HG03354 (cell line): ENCODE measurements at regions not wholly inside any gene's neighbourhood (a gene's known extent, or its start where the extent isn't known, plus 50 kb on each side); places are given as distances from the start of the nearest gene placed in this dataset.
A peak's percentile ranks its signal among the peaks of the same experiment; 100 is the strongest.

Source experiments
- ATAC-seq: cut with Tn5 transposase; IDR thresholded peaks from one replicate; pipeline ENCODE4 v1.9.1; 2021; ENCODE audit warnings: mild to moderate bottlenecking; ENCODE audit not compliant: unreplicated experiment, poor library complexity, severe bottlenecking

DNA sequence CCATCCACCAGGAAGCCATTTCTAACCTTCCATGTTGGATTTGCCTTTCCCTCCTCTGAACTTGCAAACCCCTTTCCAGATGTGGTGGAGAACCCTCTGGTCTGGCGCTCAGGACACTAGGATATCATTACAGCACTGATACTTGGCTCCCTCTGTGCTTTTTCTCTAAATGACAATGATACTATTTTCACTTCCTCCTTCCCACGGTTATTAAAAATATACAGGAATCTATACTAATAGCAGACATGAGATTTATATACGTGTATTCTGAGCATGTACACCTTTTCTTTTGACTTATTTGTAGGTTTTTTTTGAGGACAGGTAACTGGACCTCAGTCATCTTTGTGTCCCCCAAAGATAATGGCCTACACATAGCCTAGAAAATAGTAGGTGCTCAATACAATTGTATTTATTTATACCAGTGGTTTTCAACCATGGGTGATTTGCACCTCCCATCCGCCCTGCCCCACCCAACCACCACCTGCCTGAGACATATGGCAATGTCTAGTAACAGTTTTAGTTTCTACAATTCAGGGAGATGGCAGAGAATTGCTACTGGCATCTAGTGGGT lies 60.4 kb upstream of the PLAC8 start:
- ATAC-seq = peak; percentile 59

DNA sequence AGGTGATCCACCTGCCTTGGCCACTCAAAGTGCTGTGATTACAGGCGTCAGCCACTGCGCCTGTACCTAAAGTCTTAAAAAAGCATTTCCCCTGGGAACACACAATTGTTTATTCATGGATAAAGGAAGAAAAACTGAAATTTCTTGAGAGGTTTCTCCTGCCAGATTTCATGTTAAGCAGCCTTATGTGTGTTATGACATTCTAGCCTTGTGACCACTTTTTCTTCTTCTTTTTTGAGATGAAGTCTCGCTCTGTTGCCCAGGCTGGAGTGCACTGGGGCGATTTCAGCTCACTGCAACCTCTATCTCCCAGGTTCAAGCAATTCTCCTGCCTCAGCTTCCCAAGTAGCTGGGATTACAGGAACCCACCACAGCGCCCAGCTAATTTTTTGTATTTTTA lies 57.8 kb upstream of the PLAC8 start:
- no peak for ATAC-seq

DNA sequence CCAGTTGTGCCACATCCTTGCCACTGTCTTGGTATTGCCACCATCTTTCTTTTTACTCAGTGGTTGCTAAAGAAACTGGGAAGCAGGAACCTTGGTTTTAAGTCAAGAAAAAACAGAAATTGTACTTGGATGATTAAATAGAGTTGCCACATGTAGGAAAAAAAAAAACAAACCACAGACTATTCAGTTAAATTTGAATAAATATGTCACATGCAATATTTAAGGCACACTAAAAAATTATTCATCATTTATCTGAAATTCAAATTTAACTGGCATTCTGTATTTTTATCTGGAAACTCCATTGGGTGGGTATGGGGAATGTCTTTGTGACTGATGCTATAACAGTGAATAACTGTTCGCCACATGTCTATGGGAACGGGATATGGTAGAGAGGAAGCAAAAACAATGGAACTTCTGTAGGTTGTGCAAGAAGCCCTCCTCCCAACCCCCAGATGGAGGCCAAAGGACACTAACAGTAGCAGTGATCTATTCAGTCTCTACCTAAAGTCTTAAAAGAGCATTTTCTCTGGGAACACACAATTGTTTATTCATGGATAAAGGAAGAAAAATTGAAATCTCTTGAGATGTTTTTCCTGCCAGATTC lies 57.0 kb upstream of the PLAC8 start:
- no peak for ATAC-seq

DNA sequence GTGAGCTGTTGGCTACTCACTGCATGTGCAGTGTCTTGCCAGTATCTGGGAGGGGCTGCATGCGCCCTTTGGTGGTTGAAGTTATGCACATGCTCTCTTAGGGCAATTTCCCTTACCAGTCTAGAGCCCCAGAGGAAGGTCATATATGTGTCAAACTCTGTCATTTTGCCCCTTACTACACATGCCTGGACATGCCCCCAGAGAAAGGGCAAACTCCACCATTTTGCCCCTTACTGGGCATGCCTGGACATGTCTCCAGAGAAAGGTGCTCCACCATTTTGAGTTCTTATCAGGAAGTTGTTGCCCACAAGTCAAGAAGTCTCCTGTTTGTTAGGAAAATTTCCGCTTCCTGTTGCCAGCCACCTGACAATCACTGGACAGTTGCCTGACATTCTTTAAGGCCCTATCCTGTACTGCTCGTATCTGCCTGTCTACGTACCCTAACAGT lies 56.4 kb upstream of the PLAC8 start:
- no peak for ATAC-seq
